ENCODE measurements at regions not wholly inside any gene's neighbourhood (a gene's known extent, or its start where the extent isn't known, plus 50 kb on each side); places are given as distances from the start of the nearest gene placed in this dataset.

DNA sequence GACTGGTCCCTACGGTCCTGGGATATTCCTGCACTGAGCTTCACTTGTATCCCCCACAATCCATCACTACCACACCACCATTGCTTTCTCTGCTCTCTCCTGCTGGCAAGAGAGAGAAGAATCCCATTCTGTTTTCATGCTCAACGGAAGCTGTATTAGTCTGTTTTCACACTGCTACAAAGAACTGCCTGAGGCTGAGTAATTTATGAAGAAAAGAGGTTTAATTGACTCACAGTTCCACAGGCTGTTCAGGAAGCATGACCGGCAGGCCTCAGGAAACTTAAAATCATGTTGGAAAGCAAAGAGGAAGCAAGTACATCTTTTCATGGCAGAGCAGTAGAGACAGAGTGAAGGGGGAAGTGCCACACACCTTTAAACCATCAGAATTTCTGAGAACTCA lies 260.4 kb upstream of the LYZL1 start:
- TF ChIP-seq, protein P1, sequence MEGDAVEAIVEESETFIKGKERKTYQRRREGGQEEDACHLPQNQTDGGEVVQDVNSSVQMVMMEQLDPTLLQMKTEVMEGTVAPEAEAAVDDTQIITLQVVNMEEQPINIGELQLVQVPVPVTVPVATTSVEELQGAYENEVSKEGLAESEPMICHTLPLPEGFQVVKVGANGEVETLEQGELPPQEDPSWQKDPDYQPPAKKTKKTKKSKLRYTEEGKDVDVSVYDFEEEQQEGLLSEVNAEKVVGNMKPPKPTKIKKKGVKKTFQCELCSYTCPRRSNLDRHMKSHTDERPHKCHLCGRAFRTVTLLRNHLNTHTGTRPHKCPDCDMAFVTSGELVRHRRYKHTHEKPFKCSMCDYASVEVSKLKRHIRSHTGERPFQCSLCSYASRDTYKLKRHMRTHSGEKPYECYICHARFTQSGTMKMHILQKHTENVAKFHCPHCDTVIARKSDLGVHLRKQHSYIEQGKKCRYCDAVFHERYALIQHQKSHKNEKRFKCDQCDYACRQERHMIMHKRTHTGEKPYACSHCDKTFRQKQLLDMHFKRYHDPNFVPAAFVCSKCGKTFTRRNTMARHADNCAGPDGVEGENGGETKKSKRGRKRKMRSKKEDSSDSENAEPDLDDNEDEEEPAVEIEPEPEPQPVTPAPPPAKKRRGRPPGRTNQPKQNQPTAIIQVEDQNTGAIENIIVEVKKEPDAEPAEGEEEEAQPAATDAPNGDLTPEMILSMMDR (IDR thresholded peaks at IDR 0.05) = no peak
- no peak for TF ChIP-seq EP300 (IDR thresholded peaks at IDR 0.05)
